HepG2 (cell line): ENCODE measurements at regions not wholly inside any gene's neighbourhood (a gene's known extent, or its start where the extent isn't known, plus 50 kb on each side); places are given as distances from the start of the nearest gene placed in this dataset.

Experiments used
- HNRNPL ChIP-seq: fragments of 200-400 bp; formaldehyde crosslinking; IDR thresholded peaks from 2 replicates; pipeline ENCODE4 v1.6.1; 2017; ENCODE audit warnings: mild to moderate bottlenecking, low read depth, low read length
- NFRKB ChIP-seq: fragments of 450-650 bp; IDR thresholded peaks from 2 replicates; pipeline ENCODE4 v1.6.1; 2017
- RFXANK ChIP-seq: IDR thresholded peaks from 2 replicates; pipeline ENCODE4 v1.6.1; 2016
- SP1 ChIP-seq, 2 experiments: fragments of 450-650 bp in 1 of 2; sonication (generic) in 1 of 2; formaldehyde crosslinking in 1 of 2; IDR thresholded peaks; 2 replicates each; pipeline versions ENCODE4 v1.4.0 to v1.6.1; 2016 to 2020; ENCODE audit warnings: missing genetic modification reagents in 1 of 2
- TRIM24 ChIP-seq: sonication (generic); formaldehyde crosslinking; IDR thresholded peaks from 2 replicates; pipeline ENCODE4 v1.8.0; 2022; ENCODE audit warnings: mild to moderate bottlenecking, missing genetic modification reagents
- TF ChIP-seq, protein P1 (sequence below): sonication (generic); formaldehyde crosslinking; IDR thresholded peaks from 2 replicates; pipeline ENCODE4 v1.4.0; 2020; ENCODE audit warnings: mild to moderate bottlenecking, missing genetic modification reagents, borderline replicate concordance
- TF ChIP-seq, protein P2 (sequence below): sonication (generic); formaldehyde crosslinking; IDR thresholded peaks from 2 replicates; pipeline ENCODE4 v1.8.1; 2023; ENCODE audit warnings: missing genetic modification reagents, inconsistent platforms, borderline replicate concordance
- TF ChIP-seq, protein P3 (sequence below): IDR thresholded peaks from 2 replicates; pipeline ENCODE4 v1.6.1; 2016; ENCODE audit warnings: mild to moderate bottlenecking
- TF ChIP-seq, protein P4 (sequence below): sonication (generic); formaldehyde crosslinking; IDR thresholded peaks from 2 replicates; pipeline ENCODE4 v1.9.0; 2021; ENCODE audit warnings: missing genetic modification reagents, borderline replicate concordance
- TF ChIP-seq, protein P5 (sequence below): sonication (generic); formaldehyde crosslinking; IDR thresholded peaks from 2 replicates; pipeline ENCODE4 v1.5.0; 2020; ENCODE audit warnings: missing genetic modification reagents, mild to moderate bottlenecking, borderline replicate concordance
- TF ChIP-seq, protein P6 (sequence below): sonication (generic); formaldehyde crosslinking; IDR thresholded peaks from 2 replicates; pipeline ENCODE4 v1.4.0; 2020; ENCODE audit warnings: missing genetic modification reagents

DNA sequence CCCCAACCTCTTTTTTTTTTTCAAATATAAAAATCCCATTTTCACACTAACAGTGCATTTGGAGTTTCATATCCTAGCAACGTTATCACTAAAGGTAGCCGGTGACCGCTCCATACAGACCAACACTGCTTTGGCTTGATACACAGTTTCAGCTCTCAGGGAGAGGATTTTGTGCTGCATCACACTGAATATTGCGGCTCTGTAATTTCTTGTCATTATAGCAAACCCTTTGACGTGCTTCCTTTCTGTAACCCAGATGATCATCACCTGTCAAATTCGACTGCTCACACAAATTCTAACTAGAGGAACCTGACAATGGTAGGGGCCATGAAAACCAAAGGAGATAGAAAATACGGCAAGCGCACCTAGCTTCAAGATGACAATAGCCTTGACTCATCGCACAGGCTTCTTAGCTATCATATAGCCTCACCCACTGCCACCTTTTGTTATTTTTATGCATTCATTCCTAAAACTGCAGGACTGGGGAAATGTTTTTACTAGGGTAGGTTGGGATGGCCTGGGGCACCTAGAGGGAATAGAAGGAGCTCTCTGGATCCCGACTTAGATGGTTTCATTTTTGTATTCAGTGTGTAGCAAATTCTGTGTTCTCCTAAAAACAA is 582.9 kb upstream of the PIK3C3 start (continued):
- TF ChIP-seq, protein P1, sequence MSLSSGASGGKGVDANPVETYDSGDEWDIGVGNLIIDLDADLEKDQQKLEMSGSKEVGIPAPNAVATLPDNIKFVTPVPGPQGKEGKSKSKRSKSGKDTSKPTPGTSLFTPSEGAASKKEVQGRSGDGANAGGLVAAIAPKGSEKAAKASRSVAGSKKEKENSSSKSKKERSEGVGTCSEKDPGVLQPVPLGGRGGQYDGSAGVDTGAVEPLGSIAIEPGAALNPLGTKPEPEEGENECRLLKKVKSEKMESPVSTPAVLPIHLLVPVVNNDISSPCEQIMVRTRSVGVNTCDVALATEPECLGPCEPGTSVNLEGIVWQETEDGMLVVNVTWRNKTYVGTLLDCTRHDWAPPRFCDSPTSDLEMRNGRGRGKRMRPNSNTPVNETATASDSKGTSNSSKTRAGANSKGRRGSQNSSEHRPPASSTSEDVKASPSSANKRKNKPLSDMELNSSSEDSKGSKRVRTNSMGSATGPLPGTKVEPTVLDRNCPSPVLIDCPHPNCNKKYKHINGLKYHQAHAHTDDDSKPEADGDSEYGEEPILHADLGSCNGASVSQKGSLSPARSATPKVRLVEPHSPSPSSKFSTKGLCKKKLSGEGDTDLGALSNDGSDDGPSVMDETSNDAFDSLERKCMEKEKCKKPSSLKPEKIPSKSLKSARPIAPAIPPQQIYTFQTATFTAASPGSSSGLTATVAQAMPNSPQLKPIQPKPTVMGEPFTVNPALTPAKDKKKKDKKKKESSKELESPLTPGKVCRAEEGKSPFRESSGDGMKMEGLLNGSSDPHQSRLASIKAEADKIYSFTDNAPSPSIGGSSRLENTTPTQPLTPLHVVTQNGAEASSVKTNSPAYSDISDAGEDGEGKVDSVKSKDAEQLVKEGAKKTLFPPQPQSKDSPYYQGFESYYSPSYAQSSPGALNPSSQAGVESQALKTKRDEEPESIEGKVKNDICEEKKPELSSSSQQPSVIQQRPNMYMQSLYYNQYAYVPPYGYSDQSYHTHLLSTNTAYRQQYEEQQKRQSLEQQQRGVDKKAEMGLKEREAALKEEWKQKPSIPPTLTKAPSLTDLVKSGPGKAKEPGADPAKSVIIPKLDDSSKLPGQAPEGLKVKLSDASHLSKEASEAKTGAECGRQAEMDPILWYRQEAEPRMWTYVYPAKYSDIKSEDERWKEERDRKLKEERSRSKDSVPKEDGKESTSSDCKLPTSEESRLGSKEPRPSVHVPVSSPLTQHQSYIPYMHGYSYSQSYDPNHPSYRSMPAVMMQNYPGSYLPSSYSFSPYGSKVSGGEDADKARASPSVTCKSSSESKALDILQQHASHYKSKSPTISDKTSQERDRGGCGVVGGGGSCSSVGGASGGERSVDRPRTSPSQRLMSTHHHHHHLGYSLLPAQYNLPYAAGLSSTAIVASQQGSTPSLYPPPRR (CRISPR knock-in tag) = no peak
- TF ChIP-seq, protein P2, sequence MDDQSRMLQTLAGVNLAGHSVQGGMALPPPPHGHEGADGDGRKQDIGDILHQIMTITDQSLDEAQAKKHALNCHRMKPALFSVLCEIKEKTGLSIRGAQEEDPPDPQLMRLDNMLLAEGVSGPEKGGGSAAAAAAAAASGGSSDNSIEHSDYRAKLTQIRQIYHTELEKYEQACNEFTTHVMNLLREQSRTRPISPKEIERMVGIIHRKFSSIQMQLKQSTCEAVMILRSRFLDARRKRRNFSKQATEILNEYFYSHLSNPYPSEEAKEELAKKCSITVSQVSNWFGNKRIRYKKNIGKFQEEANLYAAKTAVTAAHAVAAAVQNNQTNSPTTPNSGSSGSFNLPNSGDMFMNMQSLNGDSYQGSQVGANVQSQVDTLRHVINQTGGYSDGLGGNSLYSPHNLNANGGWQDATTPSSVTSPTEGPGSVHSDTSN (CRISPR knock-in tag) = no peak
- TF ChIP-seq TRIM24 (no peak), HNRNPL (no peak), SP1 (IDR thresholded peaks at IDR 0.05) (no peak), SP1 (CRISPR knock-in tag; IDR thresholded peaks at IDR 0.05) (no peak), NFRKB (no peak), RFXANK (CRISPR knock-in tag) (no peak)
- TF ChIP-seq, protein P3, sequence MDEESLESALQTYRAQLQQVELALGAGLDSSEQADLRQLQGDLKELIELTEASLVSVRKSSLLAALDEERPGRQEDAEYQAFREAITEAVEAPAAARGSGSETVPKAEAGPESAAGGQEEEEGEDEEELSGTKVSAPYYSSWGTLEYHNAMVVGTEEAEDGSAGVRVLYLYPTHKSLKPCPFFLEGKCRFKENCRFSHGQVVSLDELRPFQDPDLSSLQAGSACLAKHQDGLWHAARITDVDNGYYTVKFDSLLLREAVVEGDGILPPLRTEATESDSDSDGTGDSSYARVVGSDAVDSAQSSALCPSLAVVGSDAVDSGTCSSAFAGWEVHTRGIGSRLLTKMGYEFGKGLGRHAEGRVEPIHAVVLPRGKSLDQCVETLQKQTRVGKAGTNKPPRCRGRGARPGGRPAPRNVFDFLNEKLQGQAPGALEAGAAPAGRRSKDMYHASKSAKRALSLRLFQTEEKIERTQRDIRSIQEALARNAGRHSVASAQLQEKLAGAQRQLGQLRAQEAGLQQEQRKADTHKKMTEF = no peak
- TF ChIP-seq, protein P4, sequence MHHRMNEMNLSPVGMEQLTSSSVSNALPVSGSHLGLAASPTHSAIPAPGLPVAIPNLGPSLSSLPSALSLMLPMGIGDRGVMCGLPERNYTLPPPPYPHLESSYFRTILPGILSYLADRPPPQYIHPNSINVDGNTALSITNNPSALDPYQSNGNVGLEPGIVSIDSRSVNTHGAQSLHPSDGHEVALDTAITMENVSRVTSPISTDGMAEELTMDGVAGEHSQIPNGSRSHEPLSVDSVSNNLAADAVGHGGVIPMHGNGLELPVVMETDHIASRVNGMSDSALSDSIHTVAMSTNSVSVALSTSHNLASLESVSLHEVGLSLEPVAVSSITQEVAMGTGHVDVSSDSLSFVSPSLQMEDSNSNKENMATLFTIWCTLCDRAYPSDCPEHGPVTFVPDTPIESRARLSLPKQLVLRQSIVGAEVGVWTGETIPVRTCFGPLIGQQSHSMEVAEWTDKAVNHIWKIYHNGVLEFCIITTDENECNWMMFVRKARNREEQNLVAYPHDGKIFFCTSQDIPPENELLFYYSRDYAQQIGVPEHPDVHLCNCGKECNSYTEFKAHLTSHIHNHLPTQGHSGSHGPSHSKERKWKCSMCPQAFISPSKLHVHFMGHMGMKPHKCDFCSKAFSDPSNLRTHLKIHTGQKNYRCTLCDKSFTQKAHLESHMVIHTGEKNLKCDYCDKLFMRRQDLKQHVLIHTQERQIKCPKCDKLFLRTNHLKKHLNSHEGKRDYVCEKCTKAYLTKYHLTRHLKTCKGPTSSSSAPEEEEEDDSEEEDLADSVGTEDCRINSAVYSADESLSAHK (CRISPR knock-in tag) = no peak
- TF ChIP-seq, protein P5, sequence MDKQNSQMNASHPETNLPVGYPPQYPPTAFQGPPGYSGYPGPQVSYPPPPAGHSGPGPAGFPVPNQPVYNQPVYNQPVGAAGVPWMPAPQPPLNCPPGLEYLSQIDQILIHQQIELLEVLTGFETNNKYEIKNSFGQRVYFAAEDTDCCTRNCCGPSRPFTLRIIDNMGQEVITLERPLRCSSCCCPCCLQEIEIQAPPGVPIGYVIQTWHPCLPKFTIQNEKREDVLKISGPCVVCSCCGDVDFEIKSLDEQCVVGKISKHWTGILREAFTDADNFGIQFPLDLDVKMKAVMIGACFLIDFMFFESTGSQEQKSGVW (CRISPR knock-in tag) = no peak
- TF ChIP-seq, protein P6, sequence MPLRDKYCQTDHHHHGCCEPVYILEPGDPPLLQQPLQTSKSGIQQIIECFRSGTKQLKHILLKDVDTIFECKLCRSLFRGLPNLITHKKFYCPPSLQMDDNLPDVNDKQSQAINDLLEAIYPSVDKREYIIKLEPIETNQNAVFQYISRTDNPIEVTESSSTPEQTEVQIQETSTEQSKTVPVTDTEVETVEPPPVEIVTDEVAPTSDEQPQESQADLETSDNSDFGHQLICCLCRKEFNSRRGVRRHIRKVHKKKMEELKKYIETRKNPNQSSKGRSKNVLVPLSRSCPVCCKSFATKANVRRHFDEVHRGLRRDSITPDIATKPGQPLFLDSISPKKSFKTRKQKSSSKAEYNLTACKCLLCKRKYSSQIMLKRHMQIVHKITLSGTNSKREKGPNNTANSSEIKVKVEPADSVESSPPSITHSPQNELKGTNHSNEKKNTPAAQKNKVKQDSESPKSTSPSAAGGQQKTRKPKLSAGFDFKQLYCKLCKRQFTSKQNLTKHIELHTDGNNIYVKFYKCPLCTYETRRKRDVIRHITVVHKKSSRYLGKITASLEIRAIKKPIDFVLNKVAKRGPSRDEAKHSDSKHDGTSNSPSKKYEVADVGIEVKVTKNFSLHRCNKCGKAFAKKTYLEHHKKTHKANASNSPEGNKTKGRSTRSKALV = no peak
- TF ChIP-seq, all 625 proteins: peak for 0
